GM12872 (cell line): ENCODE measurements at regions not wholly inside any gene's neighbourhood (a gene's known extent, or its start where the extent isn't known, plus 50 kb on each side); places are given as distances from the start of the nearest gene placed in this dataset.

Experiments used
- CTCF ChIP-seq: IDR thresholded peaks from 3 replicates; pipeline ENCODE4 v1.5.1; 2011; ENCODE audit warnings: low read depth, mild to moderate bottlenecking, low read length, moderate library complexity; ENCODE audit not compliant: insufficient read depth

DNA sequence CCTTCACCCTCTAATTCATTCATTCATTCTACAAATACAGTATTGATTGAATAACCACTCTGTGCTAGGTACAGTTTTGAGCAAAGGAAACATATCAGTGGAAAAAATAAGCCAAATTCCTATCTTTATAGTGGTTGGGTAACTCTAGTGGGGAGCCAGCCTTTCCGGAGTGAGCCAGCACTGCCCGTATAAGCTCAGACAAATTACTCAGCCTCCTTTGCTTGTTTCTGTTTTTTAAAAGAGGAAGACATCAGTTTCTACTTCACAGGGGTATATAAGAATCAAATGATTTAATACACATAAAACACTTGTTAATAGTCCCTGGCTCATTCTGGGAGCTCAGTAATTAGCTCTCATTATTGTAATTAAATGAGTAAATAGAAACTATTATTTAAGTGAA, 238.2 kb upstream of the MAD2L1 start:
- TF ChIP-seq CTCF, result no peak

DNA sequence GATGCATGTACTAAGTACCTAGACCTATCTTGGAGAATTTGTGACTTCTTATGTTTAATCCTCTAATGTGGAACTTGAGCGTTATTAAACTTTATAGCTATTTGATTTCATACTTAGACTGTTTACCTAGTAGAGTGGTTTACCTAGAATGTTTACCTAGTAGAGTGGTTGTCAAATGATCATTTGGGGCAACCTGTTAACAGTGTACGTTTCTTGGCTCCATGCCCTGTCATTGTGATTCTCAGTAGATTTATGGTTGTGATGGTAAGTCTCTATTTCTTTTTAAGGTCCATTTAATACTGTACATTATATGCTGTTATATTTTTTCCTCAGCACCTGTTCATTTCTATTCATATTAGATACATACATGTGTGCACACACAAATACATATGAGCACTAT, 233.0 kb upstream of the MAD2L1 start:
- no peak for TF ChIP-seq CTCF

GRCh38 chr4:120293341-120293740, 226.7 kb upstream of the MAD2L1 start:
- no peak for TF ChIP-seq CTCF

DNA sequence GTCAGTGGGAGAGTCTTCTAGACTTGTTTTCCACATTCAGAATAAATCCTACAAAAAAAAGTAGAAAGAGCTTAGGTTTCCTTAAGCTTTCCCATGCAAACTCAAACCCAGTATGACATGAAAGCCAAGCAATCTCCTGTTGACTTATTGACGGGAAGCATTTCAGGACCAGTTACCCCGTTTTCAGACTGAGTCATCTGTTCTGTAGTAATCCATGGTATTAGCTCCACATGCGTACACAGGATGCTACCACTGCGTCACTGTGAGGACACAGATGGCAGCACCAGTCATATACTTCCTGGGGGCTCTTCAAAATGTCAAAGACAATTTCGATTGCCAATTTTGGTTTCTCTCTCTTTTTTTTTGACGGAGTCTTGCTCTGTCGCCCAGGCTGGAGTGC, 224.9 kb upstream of the MAD2L1 start:
- no peak for TF ChIP-seq CTCF

GRCh38 chr4:120290553-120290952, 223.9 kb upstream of the MAD2L1 start:
- no peak for TF ChIP-seq CTCF

GRCh38 chr4:120286813-120287212, 220.2 kb upstream of the MAD2L1 start:
- TF ChIP-seq CTCF, result no peak

DNA sequence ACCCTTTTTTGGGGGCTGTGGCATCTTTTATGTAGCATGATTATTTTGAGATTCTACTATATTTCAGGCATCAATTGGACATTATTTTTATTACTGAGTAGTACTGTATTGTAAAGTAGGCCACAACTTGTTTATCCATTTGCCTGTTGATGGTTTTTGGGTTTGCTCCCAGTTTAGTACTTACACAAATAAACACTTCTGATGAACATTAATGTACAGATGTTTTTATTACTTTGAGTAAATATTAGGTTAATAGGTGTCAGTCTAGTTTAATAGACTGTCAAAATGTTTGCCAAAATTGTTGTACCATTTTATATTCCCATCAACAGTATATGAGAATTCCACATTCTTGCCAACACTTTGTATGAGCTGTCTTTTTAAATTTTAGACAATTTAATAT, 214.9 kb upstream of the MAD2L1 start:
- no peak for TF ChIP-seq CTCF

GRCh38 chr4:120277391-120277790, 210.7 kb upstream of the MAD2L1 start:
- TF ChIP-seq CTCF, result no peak
